NT2/D1 (cell line): ENCODE measurements at regions not wholly inside any gene's neighbourhood (a gene's known extent, or its start where the extent isn't known, plus 50 kb on each side); places are given as distances from the start of the nearest gene placed in this dataset.

Experiments
- SUZ12 ChIP-seq: IDR thresholded peaks from 2 replicates; pipeline ENCODE4 v1.6.1; 2011; ENCODE audit not compliant: insufficient read length, insufficient read depth; ENCODE audit errors: extremely low read depth
- YY1 ChIP-seq: IDR thresholded peaks from 2 replicates; pipeline ENCODE4 v1.6.1; 2011; ENCODE audit not compliant: insufficient read length, insufficient read depth
- ZNF274 ChIP-seq: IDR thresholded peaks from 2 replicates; pipeline ENCODE4 v1.6.1; 2011; ENCODE audit warnings: mild to moderate bottlenecking, low read depth, low read length

- no peak for TF ChIP-seq YY1
- no peak for TF ChIP-seq SUZ12
- no peak for TF ChIP-seq ZNF274
Observed at GRCh38 chr1:199671684-199672083, 355.8 kb upstream of the NR5A2 start.
